ELF-1 (cell line): ENCODE measurements at regions not wholly inside any gene's neighbourhood (a gene's known extent, or its start where the extent isn't known, plus 50 kb on each side); places are given as distances from the start of the nearest gene placed in this dataset.
"Not testable (repeated sequence)": the region's sequence is repeated elsewhere in the genome, so short reads cannot be mapped to it uniquely, and the experiment has no call there.

Experiments
- DNase-seq: peaks from one replicate; pipeline ENCODE4 v3.0.0-alpha.2; 2016; ENCODE audit warnings: low read depth, low spot score

- no peak for DNase-seq
Observed at GRCh38 chr6:118719351-118720124, 68.1 kb upstream of the CEP85L start.

- no peak for DNase-seq
Observed at GRCh38 chr6:118718903-118719302, 67.5 kb upstream of the CEP85L start.

GRCh38 chr6:118718297-118718696, 66.9 kb upstream of the CEP85L start:
- no peak for DNase-seq

- no peak for DNase-seq
Observed at GRCh38 chr6:118717106-118717505, 65.7 kb upstream of the CEP85L start.

- DNase-seq, result not testable (repeated sequence)
Observed at GRCh38 chr6:118715907-118716306, 64.5 kb upstream of the CEP85L start.

GRCh38 chr6:118715376-118715775, 64.0 kb upstream of the CEP85L start:
- no peak for DNase-seq

- DNase-seq, result no peak
Observed at GRCh38 chr6:118714756-118715155, 63.4 kb upstream of the CEP85L start.

GRCh38 chr6:118712969-118713368, 61.6 kb upstream of the CEP85L start:
- no peak for DNase-seq

GRCh38 chr6:118710616-118711015, 59.2 kb upstream of the CEP85L start:
- no peak for DNase-seq

- DNase-seq, result no peak
Observed at GRCh38 chr6:118709859-118710350, 58.5 kb upstream of the CEP85L start.

- no peak for DNase-seq
Observed at GRCh38 chr6:118708744-118709143, 57.4 kb upstream of the CEP85L start.

- DNase-seq, result no peak
Observed at GRCh38 chr6:118708055-118708454, 56.7 kb upstream of the CEP85L start.

- DNase-seq, result no peak
Observed at GRCh38 chr6:118706702-118707101, 55.3 kb upstream of the CEP85L start.

- DNase-seq, result peak; percentile 61
Observed at GRCh38 chr6:118705544-118706491, 54.4 kb upstream of the CEP85L start.

- DNase-seq, result no peak
Observed at GRCh38 chr6:118704915-118705314, 53.5 kb upstream of the CEP85L start.

- not testable (repeated sequence) for DNase-seq
Observed at GRCh38 chr6:118701260-118701659, 49.9 kb upstream of the CEP85L start.
